Ovary (tissue), 7 donors: ENCODE measurements at regions not wholly inside any gene's neighbourhood (a gene's known extent, or its start where the extent isn't known, plus 50 kb on each side); places are given as distances from the start of the nearest gene placed in this dataset.

Experiments
- DNase-seq, 5 donors: peaks; one replicate each; pipeline ENCODE4 v3.0.0-alpha.2; 2019 to 2020
- H3K27ac ChIP-seq, 2 donors: fragments of 200-600 bp; one replicate each; pipeline versions ENCODE4 v1.5.1 to v1.8.0; 2019 to 2022
- H3K27me3 ChIP-seq: fragments of 200-600 bp; one replicate; pipeline ENCODE4 v1.8.0; 2022
- H3K36me3 ChIP-seq: fragments of 200-600 bp; sonication (generic); one replicate; pipeline ENCODE4 v1.5.1; 2019
- H3K4me1 ChIP-seq: one replicate; pipeline ENCODE4 v1.8.1; 2013; ENCODE audit warnings: mild to moderate bottlenecking, moderate library complexity; ENCODE audit not compliant: insufficient read depth
- H3K4me3 ChIP-seq: fragments of 200-600 bp; sonication (generic); one replicate; pipeline ENCODE4 v1.5.1; 2017
- H3K9me3 ChIP-seq, 2 donors: fragments of 200-600 bp in 1 of 2; sonication (generic) in 1 of 2; one replicate each; pipeline versions ENCODE4 v1.5.1 to v1.8.1; 2013 to 2019; ENCODE audit warnings: mild to moderate bottlenecking in 1 of 2, moderate library complexity in 1 of 2
- EP300 ChIP-seq: sonication (generic); formaldehyde crosslinking; IDR thresholded peaks from one replicate; pipeline ENCODE4 v1.6.1; 2017; ENCODE audit warnings: antibody characterized with exemption
- POLR2A ChIP-seq: fragments of 450-650 bp; IDR thresholded peaks from one replicate; pipeline ENCODE4 v1.6.1; 2017; ENCODE audit warnings: antibody characterized with exemption, mild to moderate bottlenecking, moderate library complexity
- WGBS, 3 donors: extraction: QIAGEN DNeasy Blood & Tissue Kit in 1 of 3; methylation state at CpG; one replicate each; pipeline versions ENCODE4 v1.1.5 to v1.1.7; 2013 to 2017; 5-methylcytosine and 5-hydroxymethylcytosine counted together
- intact Hi-C, 4 donors: fragments of 100-400 bp; cut with DNase I; formaldehyde crosslinking; loops; one replicate each; pipeline versions ENCODE4 v1.11.0 to v1.15.1; 2022 to 2023
- TF ChIP-seq, protein P1 (sequence below), 3 donors: fragments of 450-650 bp in 2 of 3; fragments of 200-600 bp in 1 of 3; IDR thresholded peaks; one replicate each; pipeline versions ENCODE4 v1.5.1 to v1.8.0; 2016 to 2022; ENCODE audit warnings: antibody characterized with exemption in 3 of 3, mild to moderate bottlenecking in 1 of 3
- donor health status: DM: no; HTN: no; CAD: no; lungs with moderate emphysema.
- donor health status: DM: no; HTN: no; CAD: no.
- donor health status: Bipolar disorder and iron deficiency.
- donor health status: DM: no; HTN: no; CAD: no.
- donor health status: DM: yes; HTN: yes; CAD: no.

DNA sequence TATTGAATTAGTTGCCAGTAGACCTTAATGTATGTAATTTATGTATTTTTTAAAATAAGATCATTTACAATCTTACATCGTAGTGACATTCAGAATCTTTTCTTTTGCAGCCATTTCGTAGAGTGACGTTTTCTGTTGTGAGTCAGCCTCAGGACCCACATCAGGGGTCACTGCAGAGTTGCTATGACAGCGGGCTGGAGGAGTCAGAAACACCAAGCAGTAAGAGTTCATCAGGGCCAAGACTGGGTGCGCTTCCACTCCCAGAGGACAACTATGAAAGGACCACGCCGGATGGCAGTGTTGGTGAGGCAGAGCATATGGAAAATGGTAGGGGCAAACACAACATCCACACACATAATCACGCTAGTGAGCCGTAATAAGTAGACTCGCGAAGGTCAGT is 199.9 kb downstream of the PCDH7 start:
- Histone ChIP-seq H3K9me3 (no peaks in the 10 kb centered on the region), H3K4me3 (no peak overlapping the region), H3K27ac (no peak overlapping the region), H3K4me1 (no peaks in the 10 kb centered on the region), H3K27me3 (no peaks in the 10 kb centered on the region), H3K36me3 (no peaks in the 10 kb centered on the region)
- TF ChIP-seq POLR2A (no peak), EP300 (no peak)
- TF ChIP-seq, protein P1, sequence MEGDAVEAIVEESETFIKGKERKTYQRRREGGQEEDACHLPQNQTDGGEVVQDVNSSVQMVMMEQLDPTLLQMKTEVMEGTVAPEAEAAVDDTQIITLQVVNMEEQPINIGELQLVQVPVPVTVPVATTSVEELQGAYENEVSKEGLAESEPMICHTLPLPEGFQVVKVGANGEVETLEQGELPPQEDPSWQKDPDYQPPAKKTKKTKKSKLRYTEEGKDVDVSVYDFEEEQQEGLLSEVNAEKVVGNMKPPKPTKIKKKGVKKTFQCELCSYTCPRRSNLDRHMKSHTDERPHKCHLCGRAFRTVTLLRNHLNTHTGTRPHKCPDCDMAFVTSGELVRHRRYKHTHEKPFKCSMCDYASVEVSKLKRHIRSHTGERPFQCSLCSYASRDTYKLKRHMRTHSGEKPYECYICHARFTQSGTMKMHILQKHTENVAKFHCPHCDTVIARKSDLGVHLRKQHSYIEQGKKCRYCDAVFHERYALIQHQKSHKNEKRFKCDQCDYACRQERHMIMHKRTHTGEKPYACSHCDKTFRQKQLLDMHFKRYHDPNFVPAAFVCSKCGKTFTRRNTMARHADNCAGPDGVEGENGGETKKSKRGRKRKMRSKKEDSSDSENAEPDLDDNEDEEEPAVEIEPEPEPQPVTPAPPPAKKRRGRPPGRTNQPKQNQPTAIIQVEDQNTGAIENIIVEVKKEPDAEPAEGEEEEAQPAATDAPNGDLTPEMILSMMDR (IDR thresholded peaks at IDR 0.05) = no peak
- DNase-seq = no peak
- WGBS, 3 donors = 93 to 94% (median 93%) methylated on average over 11 of the region's 11 CpGs
- intact Hi-C loops = no loop called here

DNA sequence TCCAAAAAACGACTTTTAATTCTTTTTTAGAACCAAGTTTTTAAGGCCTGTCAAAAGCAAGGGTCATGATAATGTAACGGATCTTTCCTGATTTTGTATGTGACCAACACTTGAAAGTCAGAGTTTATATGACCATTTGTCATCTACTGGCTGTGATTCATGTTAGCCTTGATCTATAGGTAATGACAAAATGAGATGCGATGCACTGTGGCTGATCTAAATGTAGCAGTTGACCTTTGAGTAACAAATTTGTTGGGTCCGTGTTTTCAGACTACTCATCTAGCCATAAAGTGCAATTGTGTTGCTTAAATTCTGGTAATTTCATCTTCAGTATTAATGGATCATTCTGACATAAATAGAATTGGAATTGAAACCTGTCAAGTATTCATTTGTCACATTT is 202.5 kb downstream of the PCDH7 start:
- TF ChIP-seq, protein P1 (IDR thresholded peaks at IDR 0.05) = no peak
- TF ChIP-seq POLR2A = no peak
- TF ChIP-seq EP300 = no peak
- Histone ChIP-seq H3K27ac (no peak overlapping the region), H3K27me3 (no peaks in the 10 kb centered on the region), H3K4me3 (no peak overlapping the region), H3K9me3 (no peaks in the 10 kb centered on the region), H3K4me1 (no peaks in the 10 kb centered on the region), H3K36me3 (no peaks in the 10 kb centered on the region)
- 85 to 96% (median 94%) methylated on average over 4 of the region's 4 CpGs for WGBS, 3 donors
- DNase-seq = no peak
- intact Hi-C loops = no loop called here

DNA sequence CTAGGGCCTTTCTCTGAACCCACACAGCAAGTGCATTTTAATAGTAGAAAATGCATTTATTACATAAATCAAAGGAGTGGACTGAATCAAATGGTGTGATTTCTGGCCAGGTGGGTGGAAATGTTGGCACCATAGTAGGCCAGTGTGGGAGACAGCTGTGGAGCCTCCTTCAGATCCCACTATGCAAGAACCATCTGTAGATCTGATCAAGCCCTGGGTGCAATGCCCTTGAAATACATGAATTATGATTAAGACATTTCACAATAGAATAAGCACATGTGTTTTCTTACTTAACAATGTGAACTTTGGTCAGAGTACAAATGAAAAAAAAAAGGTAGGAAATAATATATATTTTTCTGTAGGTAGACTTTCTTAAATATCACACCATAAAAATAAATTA is 204.3 kb downstream of the PCDH7 start:
- no peak for DNase-seq
- Histone ChIP-seq H3K4me3 (no peak overlapping the region), H3K36me3 (no peaks in the 10 kb centered on the region), H3K27me3 (no peaks in the 10 kb centered on the region), H3K27ac (no peak overlapping the region), H3K4me1 (no peaks in the 10 kb centered on the region), H3K9me3 (no peaks in the 10 kb centered on the region)
- TF ChIP-seq POLR2A (no peak), EP300 (no peak)
- TF ChIP-seq, protein P1 (IDR thresholded peaks at IDR 0.05) = no peak
- intact Hi-C loops = no loop called here

DNA sequence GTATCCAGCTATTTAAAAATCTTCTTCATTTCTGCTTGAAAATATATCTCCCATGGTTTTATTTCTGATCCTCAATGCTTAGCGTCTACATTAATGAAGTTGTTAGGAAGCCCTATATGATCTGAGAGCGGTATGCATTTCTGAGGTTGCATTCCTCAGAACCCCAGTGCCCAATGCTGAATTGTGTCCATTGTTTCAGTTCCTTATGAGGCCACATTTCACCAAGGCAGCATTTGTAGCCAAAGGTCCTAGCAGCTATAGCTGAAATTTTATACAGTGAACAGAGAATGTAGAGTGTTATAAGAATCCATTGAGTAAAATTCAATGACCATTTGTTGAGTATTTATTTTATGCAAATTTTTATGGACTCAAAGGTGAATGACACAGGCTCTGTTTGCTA is 209.5 kb downstream of the PCDH7 start:
- H3K36me3 ChIP-seq = no peaks in the 10 kb centered on the region
- no peaks in the 10 kb centered on the region for H3K4me1 ChIP-seq
- WGBS, 3 donors = 92 to 99% (median 98%) methylated on average over 2 of the region's 2 CpGs
- DNase-seq = no peak
- no peak overlapping the region for H3K4me3 ChIP-seq
- intact Hi-C loops = no loop called here
- TF ChIP-seq EP300 = no peak
- TF ChIP-seq, protein P1 (IDR thresholded peaks at IDR 0.05) = no peak
- TF ChIP-seq POLR2A = no peak
- no peak overlapping the region for H3K27ac ChIP-seq
- no peaks in the 10 kb centered on the region for H3K27me3 ChIP-seq
- H3K9me3 ChIP-seq = no peaks in the 10 kb centered on the region

DNA sequence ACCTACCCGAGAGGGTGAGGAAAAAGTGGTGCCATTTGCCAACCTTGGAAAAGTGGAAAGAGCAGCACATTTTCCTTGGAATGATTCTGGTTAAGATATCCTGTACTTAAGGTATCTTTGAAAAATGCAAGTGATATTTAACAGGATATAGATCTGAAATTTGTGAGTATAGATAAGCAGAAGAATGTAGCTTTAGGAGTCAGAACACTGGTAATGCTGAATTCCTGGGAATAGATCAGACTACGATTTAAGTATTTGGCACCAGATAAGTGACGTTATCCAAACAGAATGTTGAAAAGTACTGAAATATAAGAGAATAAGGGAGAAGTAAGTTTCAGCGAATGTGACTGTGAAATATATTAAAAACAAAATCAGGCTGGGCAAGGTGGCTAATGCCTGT is 210.1 kb downstream of the PCDH7 start:
- no peaks in the 10 kb centered on the region for H3K27me3 ChIP-seq
- DNase-seq = no peak
- no peaks in the 10 kb centered on the region for H3K36me3 ChIP-seq
- no peaks in the 10 kb centered on the region for H3K4me1 ChIP-seq
- H3K27ac ChIP-seq = no peak overlapping the region
- H3K9me3 ChIP-seq = no peaks in the 10 kb centered on the region
- no peak overlapping the region for H3K4me3 ChIP-seq
- intact Hi-C loops = no loop called here
- TF ChIP-seq, protein P1 (IDR thresholded peaks at IDR 0.05) = no peak
- no peak for TF ChIP-seq EP300
- TF ChIP-seq POLR2A = no peak
- WGBS, 3 donors = 81 to 89% (median 87%) methylated on average over 4 of the region's 4 CpGs
